Naive thymus-derived CD8-positive, alpha-beta T cell (primary cell): ENCODE measurements at regions not wholly inside any gene's neighbourhood (a gene's known extent, or its start where the extent isn't known, plus 50 kb on each side); places are given as distances from the start of the nearest gene placed in this dataset.
A peak's percentile ranks its signal among the peaks of the same experiment; 100 is the strongest.
"Not testable (repeated sequence)": the region's sequence is repeated elsewhere in the genome, so short reads cannot be mapped to it uniquely, and the experiment has no call there.

ENCODE experiments used
- ATAC-seq, 2 donors: fragments of 150-1000 bp; cut with Tn5 transposase in 1 of 2; sonication (Bioruptor Pico), chemical (Tn5 transposase) in 1 of 2; 1 replicate in 1 of 2; 2 replicates in 1 of 2; pipeline ENCODE4 v1.10.0; 2021; ENCODE audit warnings: mild to moderate bottlenecking in 2 of 2, moderate library complexity in 2 of 2
- POLR2A ChIA-PET: fragments of 350-600 bp; sonication (Branson Sonifier 250); formaldehyde crosslinking; loops from one replicate; lab custom pipeline; 2021; ENCODE audit warnings: antibody characterized with exemption; lab: Charles Lee
- DNase-seq, 10 donors: peaks; one replicate each; pipeline versions ENCODE4 v3.0.0 to v3.0.0-alpha.2; 2020 to 2022
- H3K27ac Mint-ChIP-seq, 10 donors: one replicate each; pipeline ENCODE4 v1.8.0; 2020 to 2022; ENCODE audit warnings: mild to moderate bottlenecking in 10 of 10, mixed read lengths in 10 of 10, moderate library complexity in 4 of 10, inconsistent platforms in 1 of 10
- H3K27me3 Mint-ChIP-seq, 5 donors: one replicate each; pipeline ENCODE4 v1.8.0; 2021 to 2022; ENCODE audit warnings: mixed read lengths in 5 of 5
- H3K36me3 Mint-ChIP-seq, 3 donors: one replicate each; pipeline ENCODE4 v1.8.0; 2020 to 2022; ENCODE audit warnings: mixed read lengths in 3 of 3, mild to moderate bottlenecking in 2 of 3, inconsistent platforms in 1 of 3
- H3K4me1 Mint-ChIP-seq, 4 donors: one replicate each; pipeline ENCODE4 v1.8.0; 2021 to 2022; ENCODE audit warnings: mixed read lengths in 4 of 4
- H3K4me3 Mint-ChIP-seq, 10 donors: one replicate each; pipeline ENCODE4 v1.8.0; 2020 to 2022; ENCODE audit warnings: mild to moderate bottlenecking in 10 of 10, mixed read lengths in 10 of 10, moderate library complexity in 6 of 10, inconsistent platforms in 1 of 10
- H3K9me3 Mint-ChIP-seq, 9 donors: one replicate each; pipeline ENCODE4 v1.8.0; 2020 to 2022; ENCODE audit warnings: mixed read lengths in 9 of 9, mild to moderate bottlenecking in 3 of 9, inconsistent platforms in 1 of 9, moderate library complexity in 1 of 9

GRCh38 chr15:99492275-99492674 is 73.5 kb upstream of the MEF2A start:
- peak overlapping the region in 1 of 10 donors; percentile 83 for H3K27ac Mint-ChIP-seq

GRCh38 chr15:99492716-99493115 is 73.1 kb upstream of the MEF2A start:
- no peak for DNase-seq
- POLR2A ChIA-PET = interaction anchor here (0.6 kb wide), 1 partner anchor 14 kb away, joined by 3 read pairs; no protein-coding TSS in a partner anchor
- Mint-ChIP-seq H3K27ac (no peak overlapping the region), H3K4me1 (peaks cover 21 to 26% (median 21%) of the 10 kb centered on the region in 4 donors), H3K27me3 (peaks cover 0 to 4% (median 0%) of the 10 kb centered on the region in 5 donors), H3K9me3 (no peaks in the 10 kb centered on the region), H3K4me3 (no peak overlapping the region), H3K36me3 (no peaks in the 10 kb centered on the region)
- ATAC-seq = no peak

More at GRCh38 chr15:99492275-99492674, 73.5 kb upstream of the MEF2A start:
- POLR2A ChIA-PET = no interaction called here
- Mint-ChIP-seq H3K36me3 (no peaks in the 10 kb centered on the region), H3K9me3 (no peaks in the 10 kb centered on the region), H3K4me3 (no peak overlapping the region), H3K4me1 (peaks cover 23 to 25% (median 23%) of the 10 kb centered on the region in 4 donors), H3K27me3 (peaks cover 0 to 4% (median 0%) of the 10 kb centered on the region in 5 donors)
- ATAC-seq = no peak
- no peak for DNase-seq

DNA sequence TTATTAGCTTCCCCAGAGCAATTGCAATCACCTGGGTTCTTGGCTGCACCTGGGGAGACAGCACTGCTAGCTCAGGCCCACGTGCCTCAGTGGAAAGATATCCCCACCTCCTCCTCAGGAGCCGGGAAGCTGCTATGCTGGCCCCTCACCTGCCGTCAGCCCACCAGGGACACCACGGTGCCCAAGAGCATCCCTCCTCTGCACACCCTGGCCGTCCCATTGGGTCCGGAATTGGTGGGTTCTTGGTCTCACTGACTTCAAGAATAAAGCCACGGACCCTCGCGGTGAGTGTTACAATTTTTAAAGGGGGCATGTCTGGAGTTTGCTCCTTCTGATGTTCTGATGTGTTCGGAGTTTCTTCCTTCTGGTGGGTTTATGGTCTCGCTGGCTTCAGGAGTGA is 72.3 kb upstream of the MEF2A start:
- H3K4me3 Mint-ChIP-seq = no peak overlapping the region
- no peaks in the 10 kb centered on the region for H3K9me3 Mint-ChIP-seq
- H3K4me1 Mint-ChIP-seq = peaks cover 23 to 26% (median 25%) of the 10 kb centered on the region in 4 donors
- peaks cover 0 to 3% (median 0%) of the 10 kb centered on the region in 3 donors for H3K36me3 Mint-ChIP-seq
- no peak overlapping the region for H3K27ac Mint-ChIP-seq
- H3K27me3 Mint-ChIP-seq = peaks cover 0 to 4% (median 0%) of the 10 kb centered on the region in 5 donors
- no peak for ATAC-seq
- POLR2A ChIA-PET = interaction anchor here (0.6 kb wide), 1 partner anchor 15 kb away, joined by 3 read pairs; no protein-coding TSS in a partner anchor
- no peak for DNase-seq

- not testable (repeated sequence) for H3K27me3 Mint-ChIP-seq, H3K36me3 Mint-ChIP-seq, H3K27ac Mint-ChIP-seq, DNase-seq, ATAC-seq, H3K9me3 Mint-ChIP-seq
- POLR2A ChIA-PET = interaction anchor here (1.1 to 1.4 kb wide), 2 partner anchors 10 to 15 kb away, joined by 3 read pairs; no protein-coding TSS in a partner anchor
- Mint-ChIP-seq H3K4me1 (peaks cover 26 to 33% (median 27%) of the 10 kb centered on the region in 4 donors), H3K4me3 (peak overlapping the region in 1 of 10 donors; percentile 66)
Observed at GRCh38 chr15:99494536-99495233, 71.1 kb upstream of the MEF2A start.

DNA sequence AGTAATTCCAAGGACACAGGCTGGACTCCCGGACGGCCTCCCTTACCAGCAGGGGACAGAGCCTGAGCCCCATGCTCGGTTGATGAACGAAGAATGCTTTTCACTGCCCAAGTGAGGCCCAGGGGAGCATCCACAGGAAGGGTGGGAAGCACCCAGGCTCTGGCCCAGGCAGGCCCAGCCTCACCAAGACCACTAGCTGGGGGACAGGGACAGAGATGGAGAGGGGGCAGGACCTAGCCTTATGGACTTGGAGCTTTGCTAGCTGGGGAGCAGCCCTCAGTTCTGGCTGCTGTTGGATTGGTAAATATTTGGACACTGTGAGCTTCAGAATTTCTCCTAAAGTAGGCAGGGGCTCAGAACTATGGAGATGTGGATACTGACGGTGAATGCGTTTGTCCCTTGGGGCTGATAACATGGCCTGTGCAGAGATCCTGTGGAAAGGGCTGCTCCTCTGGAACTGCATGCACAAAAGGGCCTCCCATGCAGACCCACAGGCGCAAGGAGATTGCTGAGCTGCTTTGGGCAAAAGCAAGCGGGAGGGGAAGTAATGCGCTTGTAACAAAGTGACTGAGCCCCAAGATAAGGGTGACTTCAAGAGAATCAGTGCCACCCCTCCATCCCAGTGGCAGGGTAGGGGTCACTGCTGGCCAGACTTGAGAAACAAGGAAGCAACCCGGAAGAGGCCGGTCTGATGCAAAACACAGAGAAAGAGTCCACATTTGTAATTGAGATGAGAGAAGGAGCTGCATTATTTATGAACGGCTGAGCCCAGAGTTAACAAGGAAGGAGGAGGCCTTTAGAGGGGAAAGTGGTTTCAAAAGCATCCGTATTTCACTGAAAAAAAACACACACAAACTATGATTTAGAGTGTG is 70.1 kb upstream of the MEF2A start:
- Mint-ChIP-seq H3K4me3 (peak overlapping the region; percentile 43 to 86 (median 74)), H3K4me1 (peaks cover 26 to 38% (median 32%) of the 10 kb centered on the region in 4 donors), H3K27ac (peak overlapping the region; percentile 67 to 96 (median 82)), H3K9me3 (no peaks in the 10 kb centered on the region), H3K36me3 (peaks cover 0 to 3% (median 0%) of the 10 kb centered on the region in 3 donors), H3K27me3 (no peaks in the 10 kb centered on the region)
- POLR2A ChIA-PET = interaction anchor here (1.1 to 1.4 kb wide), 5 partner anchors 11 to 70 kb away, joined by 3 to 7 read pairs (median 3); partner anchors contain the start of gene MEF2A
- DNase-seq = peak in 3 of 10 donors; percentile 23 to 45 (median 34)
- peak; percentile 64 to 77 for ATAC-seq

GRCh38 chr15:99496302-99496629 is 69.5 kb upstream of the MEF2A start:
- POLR2A ChIA-PET = interaction anchor here (1.2 to 1.4 kb wide), 3 partner anchors 13 to 69 kb away, joined by 3 to 7 read pairs (median 4); partner anchors contain the start of gene MEF2A
- ATAC-seq (peak in 1 of 2 donors; percentile 49), DNase-seq (no peak)
- Mint-ChIP-seq H3K27me3 (no peaks in the 10 kb centered on the region), H3K36me3 (peaks cover 0 to 3% (median 0%) of the 10 kb centered on the region in 3 donors), H3K9me3 (no peaks in the 10 kb centered on the region), H3K4me1 (peaks cover 24 to 44% (median 38%) of the 10 kb centered on the region in 4 donors), H3K4me3 (peak overlapping the region; percentile 43 to 86 (median 74)), H3K27ac (peak overlapping the region; percentile 67 to 96 (median 82))

DNA sequence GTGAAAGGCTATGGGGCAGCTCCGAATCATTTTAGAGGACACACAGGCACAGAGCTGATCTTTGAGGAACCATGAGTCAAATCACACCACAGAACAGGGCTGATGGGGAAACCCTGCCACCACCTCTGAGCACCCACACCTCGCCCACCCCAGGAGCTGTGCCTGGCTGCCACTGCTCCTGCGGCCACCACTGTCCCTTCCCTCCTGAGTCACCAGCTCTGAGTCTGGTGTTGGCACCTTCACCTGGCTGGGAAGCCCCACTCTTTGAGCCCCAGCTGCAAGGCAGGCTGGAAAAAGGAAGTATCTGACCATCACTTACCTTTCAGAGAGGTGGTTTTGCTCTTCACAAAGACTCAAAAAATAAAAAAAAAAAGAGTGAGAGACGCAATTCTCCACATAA is 63.6 kb upstream of the MEF2A start:
- H3K36me3 Mint-ChIP-seq = peaks cover 0 to 3% (median 0%) of the 10 kb centered on the region in 3 donors
- peaks cover 12 to 60% (median 38%) of the 10 kb centered on the region in 4 donors for H3K4me1 Mint-ChIP-seq
- H3K27ac Mint-ChIP-seq = peak overlapping the region in 3 of 10 donors; percentile 1 to 55 (median 27)
- DNase-seq (no peak), ATAC-seq (peak in 1 of 2 donors; percentile 39)
- no peaks in the 10 kb centered on the region for H3K9me3 Mint-ChIP-seq
- no peaks in the 10 kb centered on the region for H3K27me3 Mint-ChIP-seq
- no peak overlapping the region for H3K4me3 Mint-ChIP-seq
- POLR2A ChIA-PET = interaction anchor here (0.9 to 1.1 kb wide), 2 partner anchors 12 to 81 kb away, joined by 3 to 4 read pairs; no protein-coding TSS in a partner anchor

GRCh38 chr15:99502661-99503060 is 63.1 kb upstream of the MEF2A start:
- Mint-ChIP-seq H3K27ac (peak overlapping the region in 3 of 10 donors; percentile 32 to 56 (median 55)), H3K36me3 (peaks cover 0 to 3% (median 0%) of the 10 kb centered on the region in 3 donors), H3K27me3 (no peaks in the 10 kb centered on the region), H3K9me3 (no peaks in the 10 kb centered on the region), H3K4me1 (peaks cover 12 to 62% (median 36%) of the 10 kb centered on the region in 4 donors), H3K4me3 (no peak overlapping the region)
- POLR2A ChIA-PET = interaction anchor here (0.9 to 1.1 kb wide), 2 partner anchors 11 to 82 kb away, joined by 3 to 4 read pairs; no protein-coding TSS in a partner anchor
- no peak for DNase-seq
- no peak for ATAC-seq

GRCh38 chr15:99503411-99503810 is 62.4 kb upstream of the MEF2A start:
- POLR2A ChIA-PET = interaction anchor here (1.1 kb wide), 1 partner anchor 83 kb away, joined by 3 read pairs; no protein-coding TSS in a partner anchor
- Mint-ChIP-seq H3K4me3 (no peak overlapping the region), H3K27me3 (no peaks in the 10 kb centered on the region), H3K27ac (peak overlapping the region in 4 of 10 donors; percentile 10 to 69 (median 29)), H3K4me1 (peaks cover 10 to 66% (median 35%) of the 10 kb centered on the region in 4 donors), H3K9me3 (no peaks in the 10 kb centered on the region), H3K36me3 (peaks cover 0 to under 1% (median 0%) of the 10 kb centered on the region in 3 donors)
- DNase-seq (no peak), ATAC-seq (no peak)

GRCh38 chr15:99504071-99504822 is 61.5 kb upstream of the MEF2A start:
- H3K36me3 Mint-ChIP-seq = no peaks in the 10 kb centered on the region
- ATAC-seq (no peak), DNase-seq (no peak)
- H3K27ac Mint-ChIP-seq = peak overlapping the region in 2 of 10 donors; percentile 11 to 69
- no peaks in the 10 kb centered on the region for H3K9me3 Mint-ChIP-seq
- POLR2A ChIA-PET = interaction anchor here (0.6 kb wide), 1 partner anchor 53 kb away, joined by 3 read pairs; no protein-coding TSS in a partner anchor
- peaks cover 7 to 74% (median 36%) of the 10 kb centered on the region in 4 donors for H3K4me1 Mint-ChIP-seq
- peak overlapping the region in 1 of 10 donors; percentile 20 for H3K4me3 Mint-ChIP-seq
- no peaks in the 10 kb centered on the region for H3K27me3 Mint-ChIP-seq

DNA sequence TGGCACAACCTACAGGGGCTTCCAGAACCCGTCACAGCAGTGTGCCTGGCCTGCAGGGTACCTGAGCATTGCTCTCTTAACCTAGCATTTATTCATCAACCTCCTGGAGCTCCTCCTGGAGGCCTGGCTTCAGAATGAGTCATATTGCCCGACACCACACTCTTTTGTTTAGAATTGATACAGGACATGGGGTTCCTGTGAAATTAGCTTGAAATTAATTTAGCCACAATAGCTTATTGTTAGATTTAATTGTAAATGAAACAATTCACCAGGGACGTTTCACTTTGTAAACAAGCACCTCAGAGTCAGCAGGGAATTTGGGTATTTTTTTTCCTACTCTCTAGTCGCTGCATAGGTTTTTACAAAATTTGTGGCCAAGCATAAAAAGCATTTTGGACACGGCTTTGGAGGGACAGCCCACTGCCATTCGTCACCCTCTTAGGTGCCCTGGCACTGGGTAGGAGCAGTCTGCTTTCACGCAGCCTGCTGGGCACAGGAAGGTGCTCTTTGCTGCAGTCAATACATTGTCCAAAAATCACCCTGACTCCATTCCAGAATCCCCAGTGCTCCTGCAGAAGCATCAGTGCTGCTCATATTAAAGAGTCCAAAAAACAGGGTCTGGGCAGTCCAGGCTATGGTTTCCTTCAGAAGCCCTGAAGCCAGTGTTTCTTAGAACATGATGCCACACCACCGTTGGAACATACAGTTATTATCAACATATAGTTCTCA is 60.8 kb upstream of the MEF2A start:
- no peaks in the 10 kb centered on the region for H3K9me3 Mint-ChIP-seq
- H3K27me3 Mint-ChIP-seq = no peaks in the 10 kb centered on the region
- H3K4me3 Mint-ChIP-seq = no peak overlapping the region
- no peak for DNase-seq
- peak overlapping the region in 1 of 10 donors; percentile 11 for H3K27ac Mint-ChIP-seq
- peaks cover 10 to 79% (median 42%) of the 10 kb centered on the region in 4 donors for H3K4me1 Mint-ChIP-seq
- no peaks in the 10 kb centered on the region for H3K36me3 Mint-ChIP-seq
- no peak for ATAC-seq
- POLR2A ChIA-PET = interaction anchor here (0.6 to 0.7 kb wide), 2 partner anchors 10 to 54 kb away, joined by 3 read pairs; no protein-coding TSS in a partner anchor
